IPS-NIHi11 (cell line): ENCODE measurements at regions not wholly inside any gene's neighbourhood (a gene's known extent, or its start where the extent isn't known, plus 50 kb on each side); places are given as distances from the start of the nearest gene placed in this dataset.
"Not testable (repeated sequence)": the region's sequence is repeated elsewhere in the genome, so short reads cannot be mapped to it uniquely, and the experiment has no call there.

Source experiments
- DNase-seq: peaks from one replicate; pipeline ENCODE4 v3.0.0; 2012; ENCODE audit warnings: mixed read lengths, low spot score

- DNase-seq, result not testable (repeated sequence)
Measured at GRCh38 chr7:29701540-29701939, 104.8 kb upstream of the WIPF3 start.

DNA sequence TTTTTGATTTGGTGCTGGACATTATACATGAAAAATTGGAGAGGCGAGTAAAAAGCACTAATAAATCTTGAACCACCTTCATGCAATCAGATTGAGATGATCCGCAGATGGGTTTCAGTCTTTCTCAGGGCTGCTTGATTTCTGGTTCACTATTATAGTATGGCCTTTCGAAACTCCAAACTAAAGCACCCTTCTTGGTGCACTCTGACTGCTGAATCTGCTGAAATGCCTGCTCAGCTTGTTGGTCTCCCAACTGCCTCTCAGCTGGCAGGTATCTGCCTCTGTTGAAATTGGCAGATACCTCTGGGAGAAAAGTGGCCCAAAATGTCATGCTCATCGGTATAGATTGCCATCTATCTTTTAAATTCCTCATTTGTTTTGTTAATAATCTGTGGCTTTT lies 102.5 kb upstream of the WIPF3 start:
- not testable (repeated sequence) for DNase-seq

GRCh38 chr7:29709002-29709401 lies 97.3 kb upstream of the WIPF3 start:
- not testable (repeated sequence) for DNase-seq

- DNase-seq, result peak; percentile 4
Measured at GRCh38 chr7:29723127-29723526, 83.2 kb upstream of the WIPF3 start.

GRCh38 chr7:29723599-29723998 lies 82.7 kb upstream of the WIPF3 start:
- no peak for DNase-seq

DNA sequence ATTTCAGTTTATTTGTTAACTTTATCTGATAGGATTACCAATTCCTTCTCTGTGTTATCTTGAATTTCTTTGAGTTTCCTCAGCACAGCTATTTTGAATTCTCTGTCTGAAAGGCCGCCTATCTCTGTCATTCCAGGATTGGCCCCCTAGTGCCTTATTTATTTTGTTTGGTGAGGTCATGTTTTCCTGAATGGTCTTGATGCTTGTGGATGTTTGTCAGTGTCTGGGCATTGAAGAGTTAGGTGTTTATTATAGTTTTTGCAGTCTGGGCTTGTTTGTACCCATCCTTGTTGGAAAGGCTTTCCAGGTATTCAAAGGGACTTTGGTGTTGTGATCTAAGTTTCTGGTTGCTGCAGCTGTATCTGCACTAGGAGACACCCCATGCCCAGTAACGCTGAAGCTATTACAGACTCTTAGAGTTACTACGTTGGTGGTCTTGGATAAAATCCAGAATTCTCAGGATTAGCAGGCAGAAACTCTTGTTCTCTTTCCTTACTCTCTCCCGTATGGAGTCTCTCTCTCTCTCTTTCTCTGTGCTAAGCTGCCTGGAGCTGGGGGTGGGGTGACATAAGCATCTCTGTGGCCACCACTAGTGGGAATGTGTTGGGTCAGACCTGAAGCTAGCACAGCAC lies 76.7 kb upstream of the WIPF3 start:
- DNase-seq, result not testable (repeated sequence)

DNA sequence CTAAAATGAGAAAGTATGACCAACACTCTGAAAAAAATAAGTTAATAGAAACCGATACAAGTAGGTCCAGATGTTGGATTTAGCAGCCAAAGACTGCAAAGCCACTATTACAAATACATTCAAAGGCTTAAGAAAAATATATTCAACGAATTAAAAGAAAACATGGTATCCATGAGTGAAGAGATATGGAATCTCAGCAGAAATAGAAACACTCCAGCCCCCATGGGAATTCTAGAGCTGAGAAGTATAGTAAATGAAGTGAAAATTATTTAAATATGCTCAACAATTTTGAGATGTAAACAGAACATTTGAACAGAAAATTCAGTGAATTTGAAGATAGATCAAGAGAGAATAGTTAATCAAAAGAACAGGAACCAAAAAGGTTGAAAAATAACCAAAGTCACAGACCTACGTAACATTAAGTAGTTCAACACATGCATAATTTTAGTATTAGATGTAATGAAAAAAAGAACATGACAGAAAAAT lies 72.0 kb upstream of the WIPF3 start:
- DNase-seq, result no peak

DNA sequence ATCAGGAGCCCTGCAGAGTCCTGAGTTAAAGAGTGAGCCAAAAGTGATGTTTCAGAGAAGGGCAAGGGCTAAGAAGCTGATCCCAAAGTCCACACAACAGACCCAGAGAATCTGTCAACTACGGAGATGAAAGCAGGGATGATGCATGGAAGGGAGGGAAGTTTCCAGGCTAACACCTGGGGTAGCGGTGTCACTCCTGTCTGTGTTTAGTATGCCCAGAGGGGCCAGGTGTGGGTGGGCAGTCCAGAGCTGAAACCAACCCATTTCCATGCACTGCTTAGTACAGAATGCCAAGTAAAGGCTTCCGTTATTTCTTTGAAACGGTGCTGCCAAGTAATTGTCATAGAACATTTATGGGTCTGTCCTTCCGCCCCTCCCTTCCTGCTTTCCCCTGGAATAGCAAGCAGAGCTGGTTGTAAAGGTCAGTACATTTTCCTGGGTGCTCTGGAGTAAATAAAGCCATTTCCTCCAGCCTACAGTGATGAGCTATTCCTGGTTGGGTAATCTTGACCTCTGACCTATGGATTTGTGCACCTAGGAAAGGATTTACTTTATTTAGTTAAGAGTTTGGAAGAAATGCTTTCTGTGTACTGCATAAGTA lies 58.6 kb upstream of the WIPF3 start:
- DNase-seq, result not testable (repeated sequence)

DNA sequence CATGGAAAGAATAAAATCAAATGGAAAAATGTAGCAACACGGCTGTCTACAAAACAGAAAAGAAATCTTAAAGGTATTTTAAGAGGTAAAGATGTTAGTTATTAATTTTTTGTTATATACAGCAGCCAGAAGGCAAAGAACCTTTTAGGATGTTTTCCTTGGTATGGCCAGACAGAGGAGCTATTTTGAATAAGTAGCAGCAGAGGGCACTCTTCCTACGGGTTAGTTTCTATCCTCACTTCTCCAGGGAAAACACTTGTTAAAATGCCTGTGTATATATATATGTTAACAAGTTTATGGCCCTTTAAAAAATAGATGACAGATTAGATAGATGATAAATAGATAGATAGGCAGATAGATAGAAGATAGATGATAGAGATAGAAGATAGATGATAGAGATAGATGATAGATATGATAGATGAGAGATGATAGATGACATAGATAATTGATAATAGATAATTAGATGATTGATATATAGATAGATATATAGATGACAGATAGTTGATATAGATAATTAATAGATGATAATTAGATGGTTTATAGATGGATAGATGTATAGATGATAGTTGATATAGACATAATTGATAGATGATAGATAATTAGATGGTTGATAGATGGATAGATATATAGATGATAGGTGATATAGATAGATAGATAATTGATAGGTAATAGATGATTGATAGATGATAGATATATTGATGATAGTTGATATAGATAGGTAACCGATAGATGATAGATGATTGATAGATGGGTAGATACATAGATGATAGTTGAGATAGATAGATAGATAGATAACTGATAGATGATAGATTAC lies 57.8 kb upstream of the WIPF3 start:
- no peak for DNase-seq

- DNase-seq, result no peak
Measured at GRCh38 chr7:29749701-29750321, 56.5 kb upstream of the WIPF3 start.

DNA sequence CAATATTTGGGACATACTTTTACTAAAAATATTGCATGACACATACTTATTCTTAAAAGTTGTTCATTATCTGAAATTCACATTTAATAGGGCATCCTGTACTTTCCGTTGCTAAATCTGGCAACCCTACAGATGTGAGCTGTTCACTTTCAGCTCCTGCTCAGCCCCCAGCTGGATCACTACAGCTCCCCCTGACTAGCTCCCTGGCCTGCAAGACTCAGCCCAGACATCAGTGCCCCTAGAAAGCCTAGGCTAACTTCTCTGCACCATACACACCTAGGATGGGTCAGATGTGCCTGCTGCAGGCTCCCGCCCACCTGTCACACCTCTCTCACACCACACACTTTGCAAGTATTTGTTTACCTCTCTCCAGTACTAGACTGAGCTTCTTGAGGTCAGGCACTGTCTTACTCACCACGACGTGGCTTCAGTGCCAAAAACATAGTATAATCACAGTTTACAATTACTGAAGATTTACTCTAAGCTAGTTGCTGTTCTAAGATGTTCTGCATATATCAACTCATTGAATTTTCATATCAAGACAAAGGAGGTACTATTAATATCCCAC lies 55.9 kb upstream of the WIPF3 start:
- DNase-seq, result not testable (repeated sequence)

DNA sequence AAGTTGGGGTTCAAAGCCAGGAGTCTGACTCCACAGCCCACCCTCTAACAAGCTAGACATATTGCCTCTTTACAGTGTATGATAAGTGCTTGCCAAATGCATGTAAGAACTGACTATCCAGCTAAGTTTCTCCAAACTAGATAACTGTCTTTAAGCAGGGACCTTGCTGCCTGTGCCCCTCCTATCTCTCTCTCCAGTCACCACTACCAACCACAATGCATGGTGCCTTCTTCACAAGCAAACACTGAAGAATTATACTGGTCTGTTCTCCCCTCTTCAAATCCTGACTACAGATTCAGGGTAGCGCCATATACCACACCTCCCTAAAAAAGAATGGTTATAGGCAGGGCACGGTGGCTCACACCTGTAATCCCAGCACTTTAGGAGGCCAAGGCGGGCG lies 55.3 kb upstream of the WIPF3 start:
- DNase-seq, result not testable (repeated sequence)

DNA sequence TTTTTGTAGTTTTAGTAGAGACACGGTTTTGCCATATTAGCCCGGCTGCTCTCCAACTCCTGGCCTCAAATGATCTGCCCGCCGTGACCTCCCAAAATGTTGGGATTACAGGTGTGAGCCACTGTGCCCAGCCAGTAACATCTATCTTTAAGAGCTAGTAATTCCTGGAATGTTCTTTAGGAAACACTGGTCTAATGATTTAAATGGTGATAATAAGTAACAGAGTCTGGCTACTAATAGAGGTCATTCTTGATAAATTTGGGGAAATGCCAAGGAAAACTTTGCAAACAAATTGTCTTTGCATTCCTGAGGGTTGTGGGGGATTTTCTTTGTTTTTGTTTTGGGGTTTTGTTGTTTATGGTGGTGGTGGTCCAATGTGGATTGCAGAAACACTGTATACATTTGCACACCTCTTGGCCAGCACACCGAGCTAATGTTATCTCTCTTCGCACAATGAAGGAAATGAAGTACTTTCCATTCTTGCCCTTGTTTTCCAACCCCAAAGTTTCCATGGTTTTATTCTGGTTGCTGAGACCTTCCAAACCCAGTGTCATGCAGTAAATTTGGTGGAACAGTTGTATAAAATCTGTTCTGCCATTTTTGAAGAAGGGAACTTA lies 51.3 kb upstream of the WIPF3 start:
- no peak for DNase-seq
